DOHH2 (cell line): ENCODE measurements at regions not wholly inside any gene's neighbourhood (a gene's known extent, or its start where the extent isn't known, plus 50 kb on each side); places are given as distances from the start of the nearest gene placed in this dataset.

Experiments
- EZH2phosphoT487 ChIP-seq: fragments of 200-600 bp; sonication (generic); IDR thresholded peaks from 2 replicates; pipeline ENCODE4 v1.6.1; 2017; ENCODE audit warnings: borderline replicate concordance, mild to moderate bottlenecking, antibody characterized with exemption, low read length, moderate library complexity, mixed read lengths
- TF ChIP-seq, protein P1 (sequence below): fragments of 200-600 bp; sonication (generic); IDR thresholded peaks from one replicate; pipeline ENCODE4 v1.5.1; 2014; ENCODE audit warnings: antibody characterized with exemption, mild to moderate bottlenecking, low read depth, low read length; ENCODE audit not compliant: poor library complexity, severe bottlenecking

DNA sequence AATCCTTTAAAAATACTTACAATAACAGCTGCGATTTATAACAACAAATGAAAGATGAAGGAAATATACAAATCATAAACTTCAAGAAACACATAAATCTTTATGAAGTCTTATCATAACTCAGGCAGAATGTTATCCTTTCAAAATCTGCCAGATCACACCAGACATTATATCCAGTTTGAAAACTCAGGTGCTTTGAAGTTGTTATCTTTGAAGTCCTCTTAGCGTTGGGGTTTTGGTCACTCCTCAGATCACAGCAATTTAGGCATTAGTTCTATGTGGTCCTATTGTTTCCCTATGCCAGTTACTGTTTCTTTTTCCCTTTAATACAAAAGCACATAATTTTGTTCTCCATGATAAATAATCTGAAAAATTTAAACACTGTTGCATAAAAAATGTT lies 934.6 kb downstream of the EPHA3 start:
- TF ChIP-seq, protein P1, sequence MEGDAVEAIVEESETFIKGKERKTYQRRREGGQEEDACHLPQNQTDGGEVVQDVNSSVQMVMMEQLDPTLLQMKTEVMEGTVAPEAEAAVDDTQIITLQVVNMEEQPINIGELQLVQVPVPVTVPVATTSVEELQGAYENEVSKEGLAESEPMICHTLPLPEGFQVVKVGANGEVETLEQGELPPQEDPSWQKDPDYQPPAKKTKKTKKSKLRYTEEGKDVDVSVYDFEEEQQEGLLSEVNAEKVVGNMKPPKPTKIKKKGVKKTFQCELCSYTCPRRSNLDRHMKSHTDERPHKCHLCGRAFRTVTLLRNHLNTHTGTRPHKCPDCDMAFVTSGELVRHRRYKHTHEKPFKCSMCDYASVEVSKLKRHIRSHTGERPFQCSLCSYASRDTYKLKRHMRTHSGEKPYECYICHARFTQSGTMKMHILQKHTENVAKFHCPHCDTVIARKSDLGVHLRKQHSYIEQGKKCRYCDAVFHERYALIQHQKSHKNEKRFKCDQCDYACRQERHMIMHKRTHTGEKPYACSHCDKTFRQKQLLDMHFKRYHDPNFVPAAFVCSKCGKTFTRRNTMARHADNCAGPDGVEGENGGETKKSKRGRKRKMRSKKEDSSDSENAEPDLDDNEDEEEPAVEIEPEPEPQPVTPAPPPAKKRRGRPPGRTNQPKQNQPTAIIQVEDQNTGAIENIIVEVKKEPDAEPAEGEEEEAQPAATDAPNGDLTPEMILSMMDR: no peak
- TF ChIP-seq EZH2phosphoT487: no peak
